Fibroblast of lung (primary cell): ENCODE measurements at regions not wholly inside any gene's neighbourhood (a gene's known extent, or its start where the extent isn't known, plus 50 kb on each side); places are given as distances from the start of the nearest gene placed in this dataset.

Source experiments
- CTCF ChIP-seq, 2 donors: IDR thresholded peaks in 1 of 2; conservative IDR thresholded peaks in 1 of 2; 1 replicate in 1 of 2; 2 replicates in 1 of 2; pipeline ENCODE4 v1.5.1; 2011 to 2012; ENCODE audit warnings: low read length in 2 of 2, control low read depth in 1 of 2, inconsistent platforms in 1 of 2, low read depth in 1 of 2, mild to moderate bottlenecking in 1 of 2
- EZH2 ChIP-seq: IDR thresholded peaks from 2 replicates; pipeline ENCODE4 v1.5.1; 2012; ENCODE audit warnings: low read length, control low read depth, mild to moderate bottlenecking; ENCODE audit errors: missing control alignments

DNA sequence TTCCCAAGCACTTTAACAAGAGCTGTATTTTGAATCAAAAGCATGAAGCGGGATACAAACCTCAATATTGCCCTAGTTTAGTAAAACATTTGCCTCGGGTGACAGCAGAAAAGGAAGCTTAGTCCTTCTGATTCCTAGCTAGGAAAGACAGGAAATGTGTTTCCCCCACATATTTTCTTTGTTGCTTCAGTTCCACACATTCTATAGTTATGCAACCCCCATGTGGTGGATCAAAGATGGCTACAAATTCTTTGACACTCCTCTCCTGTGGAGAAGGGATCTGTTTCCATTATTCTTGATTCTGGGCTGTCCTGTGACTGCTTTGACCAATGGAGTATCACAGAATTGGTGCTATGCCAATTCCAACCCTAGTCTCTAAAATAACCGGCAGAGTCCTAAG lies 89.1 kb upstream of the SLC30A5 start:
- TF ChIP-seq CTCF (conservative IDR thresholded peaks at IDR 0.05 in 1 of 2, IDR thresholded peaks at IDR 0.05 in 1 of 2; ENCODE audit: low read depth in 1 of 2, low read length in 2 of 2): no peak
- no peak for TF ChIP-seq EZH2
